Vagina (tissue), 2 donors: ENCODE measurements at regions not wholly inside any gene's neighbourhood (a gene's known extent, or its start where the extent isn't known, plus 50 kb on each side); places are given as distances from the start of the nearest gene placed in this dataset.
"Not testable (repeated sequence)": the region's sequence is repeated elsewhere in the genome, so short reads cannot be mapped to it uniquely, and the experiment has no call there.

Source experiments
- DNase-seq, 2 donors: peaks; one replicate each; pipeline ENCODE4 v3.0.0-alpha.2; 2017; ENCODE audit errors: extremely low spot score in 2 of 2
- H3K27ac ChIP-seq: fragments of 200-600 bp; sonication (generic); one replicate; pipeline ENCODE4 v1.5.1; 2019
- H3K27me3 ChIP-seq: fragments of 200-600 bp; sonication (generic); one replicate; pipeline ENCODE4 v1.5.1; 2019
- H3K36me3 ChIP-seq, 2 donors: fragments of 200-600 bp; sonication (generic); one replicate each; pipeline ENCODE4 v1.5.1; 2017 to 2019
- H3K4me1 ChIP-seq: fragments of 200-600 bp; sonication (generic); one replicate; pipeline ENCODE4 v1.5.1; 2019
- H3K4me3 ChIP-seq, 2 donors: fragments of 200-600 bp; sonication (generic); 1 replicate in 1 of 2; 2 replicates in 1 of 2; pipeline ENCODE4 v1.5.1; 2016 to 2019
- H3K9me3 ChIP-seq: fragments of 200-600 bp; sonication (generic); one replicate; pipeline ENCODE4 v1.5.1; 2019
- CTCF ChIP-seq, 3 experiments: fragments of 450-650 bp in 2 of 3; fragments of 200-600 bp in 1 of 3; sonication (generic) in 1 of 3; IDR thresholded peaks; one replicate each; pipeline ENCODE4 v1.5.1; 2017 to 2019; ENCODE audit warnings: antibody characterized with exemption in 3 of 3, mild to moderate bottlenecking in 2 of 3, moderate library complexity in 2 of 3
- POLR2A ChIP-seq, 2 donors: fragments of 450-650 bp; IDR thresholded peaks; one replicate each; pipeline ENCODE4 v1.6.1; 2017; ENCODE audit warnings: antibody characterized with exemption in 2 of 2, mild to moderate bottlenecking in 2 of 2, moderate library complexity in 2 of 2
- POLR2AphosphoS5 ChIP-seq, 2 donors: sonication (generic); formaldehyde crosslinking; IDR thresholded peaks; one replicate each; pipeline ENCODE4 v1.9.0; 2017; ENCODE audit warnings: antibody characterized with exemption in 2 of 2, mild to moderate bottlenecking in 2 of 2, low read depth in 1 of 2; ENCODE audit not compliant: insufficient read depth in 1 of 2
- intact Hi-C: fragments of 100-400 bp; cut with DNase I; formaldehyde crosslinking; loops from one replicate; pipeline ENCODE4 v1.15.1; 2023

- intact Hi-C loops: no loop called here
- no peak overlapping the region for H3K4me3 ChIP-seq
- DNase-seq: no peak
- no peaks in the 10 kb centered on the region for H3K9me3 ChIP-seq
- H3K27ac ChIP-seq: no peak overlapping the region
- no peaks in the 10 kb centered on the region for H3K4me1 ChIP-seq
- TF ChIP-seq POLR2A (IDR thresholded peaks at IDR 0.05): no peak
- no peak for TF ChIP-seq POLR2AphosphoS5 (IDR thresholded peaks at IDR 0.05; ENCODE audit: insufficient read depth in 1 of 2, low read depth in 1 of 2)
- no peak for TF ChIP-seq CTCF (IDR thresholded peaks at IDR 0.05)
- no peaks in the 10 kb centered on the region for H3K36me3 ChIP-seq
- H3K27me3 ChIP-seq: no peaks in the 10 kb centered on the region
These were observed 61.1 kb upstream of the TNFSF4 start for GRCh38 chr1:173268261-173268660.

- no peaks in the 10 kb centered on the region for H3K36me3 ChIP-seq
- no peak for DNase-seq
- intact Hi-C loops: no loop called here
- H3K27ac ChIP-seq: no peak overlapping the region
- H3K9me3 ChIP-seq: no peaks in the 10 kb centered on the region
- H3K27me3 ChIP-seq: no peaks in the 10 kb centered on the region
- H3K4me1 ChIP-seq: no peaks in the 10 kb centered on the region
- TF ChIP-seq POLR2AphosphoS5 (IDR thresholded peaks at IDR 0.05; ENCODE audit: insufficient read depth in 1 of 2, low read depth in 1 of 2) (no peak), CTCF (IDR thresholded peaks at IDR 0.05) (no peak), POLR2A (IDR thresholded peaks at IDR 0.05) (no peak)
- H3K4me3 ChIP-seq: no peak overlapping the region
These were observed 61.7 kb upstream of the TNFSF4 start for GRCh38 chr1:173268786-173269277.

GRCh38 chr1:173269490-173270230 is 62.5 kb upstream of the TNFSF4 start:
- no peak overlapping the region for H3K4me3 ChIP-seq
- intact Hi-C loops: no loop called here
- no peak overlapping the region for H3K27ac ChIP-seq
- no peaks in the 10 kb centered on the region for H3K9me3 ChIP-seq
- no peak for DNase-seq
- no peak for TF ChIP-seq POLR2A (IDR thresholded peaks at IDR 0.05)
- no peak for TF ChIP-seq POLR2AphosphoS5 (IDR thresholded peaks at IDR 0.05; ENCODE audit: insufficient read depth in 1 of 2, low read depth in 1 of 2)
- TF ChIP-seq CTCF (IDR thresholded peaks at IDR 0.05): no peak
- no peaks in the 10 kb centered on the region for H3K4me1 ChIP-seq
- no peaks in the 10 kb centered on the region for H3K27me3 ChIP-seq
- H3K36me3 ChIP-seq: no peaks in the 10 kb centered on the region

GRCh38 chr1:173270243-173270642 is 63.1 kb upstream of the TNFSF4 start:
- DNase-seq: no peak
- no peaks in the 10 kb centered on the region for H3K36me3 ChIP-seq
- no peak overlapping the region for H3K4me3 ChIP-seq
- no peaks in the 10 kb centered on the region for H3K4me1 ChIP-seq
- H3K27me3 ChIP-seq: no peaks in the 10 kb centered on the region
- intact Hi-C loops: no loop called here
- H3K27ac ChIP-seq: no peak overlapping the region
- TF ChIP-seq POLR2AphosphoS5 (IDR thresholded peaks at IDR 0.05; ENCODE audit: insufficient read depth in 1 of 2, low read depth in 1 of 2) (no peak), POLR2A (IDR thresholded peaks at IDR 0.05) (no peak), CTCF (IDR thresholded peaks at IDR 0.05) (no peak)
- no peaks in the 10 kb centered on the region for H3K9me3 ChIP-seq

- H3K27me3 ChIP-seq, DNase-seq, H3K27ac ChIP-seq, H3K4me1 ChIP-seq, H3K36me3 ChIP-seq, H3K9me3 ChIP-seq, intact Hi-C loops, H3K4me3 ChIP-seq: not testable (repeated sequence)
These were observed 63.9 kb upstream of the TNFSF4 start for GRCh38 chr1:173271021-173271420.
